Kidney tubule cell (primary cell): ENCODE measurements at regions not wholly inside any gene's neighbourhood (a gene's known extent, or its start where the extent isn't known, plus 50 kb on each side); places are given as distances from the start of the nearest gene placed in this dataset.
"Not testable (repeated sequence)": the region's sequence is repeated elsewhere in the genome, so short reads cannot be mapped to it uniquely, and the experiment has no call there.

Source experiments
- DNase-seq: peaks from one replicate; pipeline ENCODE4 v3.0.0-alpha.2; 2018; ENCODE audit warnings: low spot score

DNA sequence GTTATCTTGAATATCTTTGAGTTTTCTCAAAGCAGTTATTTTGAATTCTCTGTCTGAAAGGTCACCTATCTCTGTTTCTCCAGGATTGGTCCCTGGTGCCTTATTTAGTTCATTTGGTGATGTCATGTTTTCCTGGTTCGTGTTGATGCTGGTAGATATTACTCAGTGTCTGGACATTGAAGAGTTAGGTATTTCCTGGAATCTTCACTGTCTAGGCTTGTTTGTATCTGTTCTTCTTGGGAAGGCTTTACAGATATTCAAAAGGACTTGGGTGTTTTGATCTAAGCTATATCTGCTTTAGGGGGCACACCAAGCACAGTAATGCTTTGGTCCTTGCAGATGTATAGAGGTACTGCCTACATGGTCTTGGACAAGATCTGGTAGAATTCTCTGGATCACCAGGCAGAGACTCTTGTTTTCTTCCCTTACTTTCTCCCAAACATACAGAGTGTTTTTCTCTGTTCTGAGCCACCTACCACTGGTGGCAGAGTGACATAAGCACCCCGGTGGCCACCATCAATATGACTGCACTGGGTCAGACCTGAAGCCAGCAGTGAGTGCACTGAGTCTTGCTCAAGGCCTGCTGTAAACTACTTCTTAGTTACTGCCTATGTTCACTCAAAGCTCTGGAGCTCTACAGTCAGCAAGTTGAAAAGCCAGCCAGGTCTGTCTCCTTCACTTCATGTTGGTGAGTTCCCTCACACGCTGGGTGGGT is 193.5 kb upstream of the AMOT start:
- DNase-seq, result no peak

GRCh38 chrX:113019958-113020357 is 179.3 kb upstream of the AMOT start:
- DNase-seq, result no peak

DNA sequence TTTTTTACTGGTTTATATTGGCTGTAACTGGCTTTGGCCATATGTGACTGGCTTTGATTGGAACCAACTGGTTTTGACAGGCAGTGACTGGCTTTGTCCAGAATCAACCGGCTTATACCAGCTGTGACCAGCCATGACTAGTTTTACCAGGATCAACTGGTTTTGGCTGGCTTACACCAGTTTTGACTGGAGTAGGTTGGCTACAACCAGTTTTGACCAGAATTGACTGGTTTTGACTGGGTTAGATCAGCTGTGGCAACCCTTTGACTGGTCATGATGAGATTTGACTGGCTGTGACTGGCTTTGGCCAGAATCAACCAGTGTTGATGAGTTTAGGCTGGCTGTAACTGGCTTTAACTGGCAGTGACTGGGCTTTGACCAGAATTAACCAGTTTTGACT is 169.2 kb upstream of the AMOT start:
- no peak for DNase-seq

DNA sequence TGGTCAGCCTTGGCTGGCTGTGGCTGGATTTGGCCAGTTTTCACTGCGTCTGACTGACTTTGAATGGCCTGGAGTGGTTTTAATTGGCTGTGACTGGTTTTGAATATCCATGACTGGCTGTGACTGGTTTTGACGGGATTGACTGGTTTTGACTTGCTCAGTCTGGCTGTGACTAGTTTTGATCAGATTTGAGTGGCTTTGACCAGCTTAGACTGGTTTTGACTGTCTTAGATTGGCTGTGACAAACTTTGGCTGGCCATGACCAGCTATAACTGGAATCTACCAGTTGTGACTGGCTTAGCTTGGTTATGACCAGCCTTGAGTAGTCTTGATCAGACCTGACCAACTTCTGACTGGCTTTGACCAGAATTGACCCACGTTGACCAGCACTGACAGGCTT is 168.4 kb upstream of the AMOT start:
- no peak for DNase-seq

- peak; percentile 4 for DNase-seq
These were observed 161.2 kb upstream of the AMOT start for GRCh38 chrX:113001836-113002235.

- no peak for DNase-seq
These were observed 157.4 kb upstream of the AMOT start for GRCh38 chrX:112997991-112998390.

- DNase-seq, result no peak
These were observed 151.2 kb upstream of the AMOT start for GRCh38 chrX:112991801-112992200.

GRCh38 chrX:112979879-112980278 is 139.2 kb upstream of the AMOT start:
- DNase-seq, result no peak

DNA sequence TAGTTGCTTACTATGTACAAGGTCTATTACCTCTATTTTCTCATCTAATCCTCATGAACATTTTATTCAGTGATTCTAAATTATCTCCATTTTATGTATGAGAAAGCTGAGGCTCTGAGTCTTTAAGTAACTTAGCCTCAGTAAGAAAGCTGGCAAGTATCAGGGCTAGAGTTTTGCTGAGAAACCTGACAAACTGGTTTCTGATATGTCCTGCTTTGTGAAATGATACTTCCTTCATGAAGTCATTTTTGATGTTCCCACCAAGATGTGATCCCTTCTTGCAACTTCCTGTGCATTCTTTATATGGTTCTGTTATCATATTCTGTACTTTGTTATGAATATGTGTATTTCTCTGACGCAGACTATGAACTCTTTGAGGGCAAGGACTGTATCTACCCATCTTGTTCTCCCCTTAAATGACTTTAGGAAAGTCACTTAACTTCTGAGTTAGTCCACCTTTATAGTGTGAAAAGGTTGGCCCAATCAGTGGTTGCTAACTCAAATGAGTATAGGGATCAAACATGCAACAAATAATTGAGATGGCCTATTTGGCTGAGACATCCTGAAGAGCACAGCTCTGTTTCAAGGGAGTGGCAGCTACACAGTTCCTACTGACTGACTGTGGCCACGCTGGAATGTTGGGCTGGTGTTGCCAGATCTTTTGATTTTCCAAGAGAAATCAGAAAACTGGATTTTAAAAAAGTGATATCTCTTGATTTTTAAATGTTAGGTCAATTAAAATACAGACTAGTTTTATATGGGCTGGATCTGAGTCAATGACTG is 127.9 kb upstream of the AMOT start:
- no peak for DNase-seq

- DNase-seq, result no peak
These were observed 127.3 kb upstream of the AMOT start for GRCh38 chrX:112967903-112968302.

DNA sequence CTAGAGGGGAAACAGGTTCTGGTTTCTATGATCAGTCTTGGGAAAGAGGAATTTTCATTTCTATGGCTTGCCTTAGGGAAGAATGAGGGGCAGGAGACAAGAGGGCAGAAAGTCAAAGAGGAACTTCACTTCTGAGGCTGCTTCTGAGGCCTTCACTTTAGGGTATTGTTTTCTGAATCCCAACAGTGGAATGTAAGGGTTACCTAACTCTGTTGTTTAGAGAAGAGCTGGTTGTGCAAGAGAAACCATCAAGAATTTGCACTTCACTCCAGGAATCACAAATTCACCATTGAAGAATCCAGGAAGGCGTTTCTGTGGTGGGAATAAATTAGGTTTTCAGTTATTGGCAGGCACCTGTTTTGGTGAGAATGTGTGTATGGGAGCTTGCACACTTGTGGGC is 126.7 kb upstream of the AMOT start:
- no peak for DNase-seq

DNA sequence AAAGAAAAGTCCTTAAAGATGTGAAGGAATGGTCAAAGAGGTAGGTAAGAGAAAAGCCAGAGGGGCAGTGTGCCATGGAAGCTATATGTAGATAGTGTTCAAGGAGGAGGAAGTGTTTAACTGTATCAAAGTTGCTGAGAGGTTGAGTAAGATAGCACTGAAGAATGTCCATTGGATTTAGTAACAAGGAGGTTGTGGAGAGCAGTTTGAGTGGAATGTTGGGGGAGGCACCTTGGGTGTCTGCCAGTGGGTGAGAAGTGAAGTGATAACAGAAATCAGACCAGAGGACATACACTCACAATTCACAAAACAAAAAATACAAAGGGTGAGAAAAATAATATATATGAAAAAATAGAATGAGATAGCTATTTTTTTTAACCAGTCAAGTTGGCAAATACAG is 121.3 kb upstream of the AMOT start:
- DNase-seq, result peak; percentile 9

GRCh38 chrX:112947981-112948615 is 107.5 kb upstream of the AMOT start:
- DNase-seq, result no peak

DNA sequence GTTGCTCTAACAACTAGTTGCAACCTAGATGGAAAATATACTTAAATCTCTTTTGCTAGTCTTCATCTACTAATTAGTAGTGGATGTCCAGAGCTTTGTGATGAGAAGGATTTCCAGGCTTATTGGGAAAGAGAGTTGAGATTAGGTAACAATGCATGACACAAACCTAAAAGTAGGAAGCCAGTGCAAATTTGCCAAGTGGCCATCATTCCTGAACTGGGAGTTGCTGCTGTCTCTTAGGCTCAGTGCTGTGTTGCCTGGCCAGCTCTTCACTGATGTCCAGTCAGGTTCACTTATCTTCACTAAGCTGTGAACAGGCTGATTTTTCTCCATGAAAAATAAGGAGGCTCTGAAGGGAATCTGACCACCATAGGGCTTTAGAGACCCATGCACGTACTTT is 105.6 kb upstream of the AMOT start:
- no peak for DNase-seq

DNA sequence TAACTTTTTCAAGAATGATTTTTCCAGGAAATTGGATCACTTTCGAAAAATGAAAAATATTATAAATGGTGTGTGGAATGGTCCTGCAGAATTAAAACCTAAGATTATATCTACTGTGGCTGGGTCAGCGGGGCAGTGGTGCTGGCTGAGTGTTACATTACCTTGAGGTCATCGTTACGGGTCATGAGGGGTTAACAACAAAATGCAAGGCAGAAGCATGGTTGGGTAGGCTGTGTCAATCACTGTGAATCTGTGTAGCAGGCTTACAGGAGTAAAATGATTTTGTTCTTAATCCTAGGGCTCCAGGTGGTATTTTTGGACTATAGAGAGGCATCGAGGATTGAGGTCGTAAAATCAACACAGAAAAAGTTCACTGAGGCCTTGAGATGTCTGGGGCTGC is 105.2 kb upstream of the AMOT start:
- no peak for DNase-seq

DNA sequence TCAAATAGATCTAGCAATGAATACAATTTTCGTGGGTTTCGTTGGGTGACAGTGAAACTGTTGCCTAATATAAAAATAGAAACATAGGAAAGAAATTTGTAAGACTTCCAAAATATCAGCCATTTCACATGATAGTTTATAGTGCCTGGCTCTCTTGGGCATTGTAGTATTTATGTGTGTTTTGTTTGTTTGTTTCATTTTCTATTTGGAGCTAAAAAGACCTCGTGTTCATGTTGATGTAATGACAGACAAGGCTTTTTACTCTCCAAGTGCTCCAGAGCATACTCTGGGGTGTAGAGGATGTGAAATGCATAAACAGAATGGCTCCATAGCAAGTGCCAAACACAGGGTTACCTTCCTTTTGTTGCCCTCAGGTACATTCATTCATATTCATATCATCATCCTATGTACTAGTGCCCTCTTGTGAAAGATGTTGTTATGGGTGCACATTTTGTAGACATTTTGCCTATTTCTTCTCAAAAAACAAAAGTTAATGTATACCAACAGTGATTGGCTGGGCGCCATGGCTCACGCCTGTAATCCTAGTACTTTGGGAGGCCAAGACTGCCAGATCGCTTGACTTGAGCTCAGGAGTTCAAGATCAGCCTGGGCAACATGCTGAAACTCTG is 100.7 kb upstream of the AMOT start:
- peak; percentile 36 for DNase-seq

GRCh38 chrX:112935029-112935428 is 94.4 kb upstream of the AMOT start:
- DNase-seq, result no peak

DNA sequence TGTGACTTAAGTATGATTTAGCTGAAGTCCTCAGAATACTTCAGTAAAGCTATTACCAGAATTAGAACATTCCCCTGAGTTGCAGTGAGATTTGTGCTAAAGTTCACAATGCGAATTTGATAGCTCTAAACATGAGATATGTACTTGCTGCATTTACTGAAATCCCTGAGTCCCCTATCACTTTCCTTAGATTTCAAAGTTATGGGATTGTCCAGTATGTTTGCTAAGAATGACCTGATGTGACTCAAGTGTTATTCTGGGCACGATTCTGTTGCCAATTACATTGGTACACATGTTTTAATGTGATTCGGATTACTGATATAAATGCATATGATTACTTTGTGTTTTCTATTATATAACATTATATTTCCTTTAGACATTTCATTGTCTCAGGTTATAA is 91.3 kb upstream of the AMOT start:
- DNase-seq, result no peak

DNA sequence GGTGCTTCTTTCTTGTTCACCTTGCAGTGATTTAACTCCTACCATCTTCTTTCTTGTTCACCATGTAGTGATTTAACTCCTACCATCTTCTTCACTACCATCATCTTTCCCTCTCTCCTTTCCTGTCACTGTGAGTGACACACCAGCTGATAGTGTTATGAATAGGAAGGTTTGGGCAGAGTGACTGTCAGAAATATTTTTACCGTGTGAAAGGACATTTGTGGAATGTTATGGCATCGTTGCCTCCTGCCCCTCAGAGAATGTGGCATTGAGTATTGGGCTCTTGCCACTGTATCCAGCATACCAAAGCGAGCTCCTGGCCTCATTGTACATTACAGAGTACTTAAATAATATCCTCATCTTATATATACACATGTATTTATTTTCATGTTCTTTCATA is 90.8 kb upstream of the AMOT start:
- DNase-seq, result no peak

DNA sequence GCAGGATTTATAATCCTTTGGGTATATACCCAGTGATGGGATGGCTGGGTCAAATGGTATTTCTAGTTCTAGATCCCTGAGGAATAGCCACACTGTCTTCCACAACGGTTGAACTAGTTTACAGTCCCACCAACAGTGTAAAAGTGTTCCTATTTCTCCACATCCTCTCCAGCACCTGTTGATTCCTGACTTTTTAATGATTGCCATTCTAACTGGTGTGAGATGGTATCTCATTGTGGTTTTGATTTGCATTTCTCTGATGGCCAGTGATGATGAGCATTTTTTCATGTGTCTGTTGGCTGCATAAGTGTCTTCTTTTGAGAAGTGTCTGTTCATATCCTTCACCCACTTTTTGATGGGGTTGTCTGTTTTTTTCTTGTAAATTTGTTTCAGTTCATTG is 82.8 kb upstream of the AMOT start:
- not testable (repeated sequence) for DNase-seq

GRCh38 chrX:112913807-112914206 is 73.2 kb upstream of the AMOT start:
- DNase-seq, result no peak

- DNase-seq, result no peak
These were observed 69.8 kb upstream of the AMOT start for GRCh38 chrX:112910418-112910817.
